Endothelial cell of umbilical vein (primary cell): ENCODE measurements at regions not wholly inside any gene's neighbourhood (a gene's known extent, or its start where the extent isn't known, plus 50 kb on each side); places are given as distances from the start of the nearest gene placed in this dataset.

ENCODE experiments used
- BruUV-seq: library from RNA; stranded (reverse); fragments of 400-500 nt; replicated peaks from 2 replicates; lab custom pipeline; 2021; lab: Mats Ljungman, UMichigan
- CTCF ChIA-PET: fragments of 300-600, 350-600 bp; sonication (Branson Sonifier 250); formaldehyde crosslinking; loops from one replicate; lab custom pipeline; 2021; ENCODE audit warnings: antibody characterized with exemption, inconsistent platforms; lab: Charles Lee
- POLR2A ChIA-PET: fragments of 300-600, 350-600 bp; sonication (Branson Sonifier 250); formaldehyde crosslinking; loops from one replicate; lab custom pipeline; 2021; ENCODE audit warnings: antibody characterized with exemption, inconsistent platforms; lab: Charles Lee
- DNase-seq: peaks from one replicate; pipeline ENCODE4 v3.0.0-alpha.2; 2011; ENCODE audit warnings: low read depth, low spot score
- FAIRE-seq: peaks from 2 replicates; lab custom pipeline; 2011; peaks lifted over from hg19 to GRCh38; lab: Jason Lieb, UNC
- H2AFZ ChIP-seq: 2 replicates; pipeline ENCODE4 v1.6.0; 2012; ENCODE audit warnings: low read depth, low read length, control low read depth, inconsistent platforms
- H3K27ac ChIP-seq: 2 replicates; pipeline ENCODE4 v1.5.1; 2011; ENCODE audit warnings: low read depth, mild to moderate bottlenecking, control low read depth, low read length, moderate library complexity; ENCODE audit not compliant: insufficient read depth
- H3K27me3 ChIP-seq, 2 experiments: 2 replicates each; pipeline versions ENCODE4 v1.6.0 to v1.6.1; 2011; ENCODE audit warnings: low read length in 2 of 2, mixed read lengths in 1 of 2; ENCODE audit not compliant: control insufficient read depth in 2 of 2, insufficient read depth in 2 of 2
- H3K36me3 ChIP-seq, 2 experiments: 2 replicates in 1 of 2; 3 replicates in 1 of 2; pipeline ENCODE4 v1.5.1; 2011; ENCODE audit warnings: low read length in 2 of 2, mild to moderate bottlenecking in 1 of 2, moderate library complexity in 1 of 2; ENCODE audit not compliant: control insufficient read depth in 2 of 2, insufficient read depth in 2 of 2; ENCODE audit errors: extremely low read depth in 1 of 2
- H3K4me1 ChIP-seq: 3 replicates; pipeline ENCODE4 v1.5.1; 2011; ENCODE audit warnings: mild to moderate bottlenecking, low read length; ENCODE audit not compliant: control insufficient read depth, insufficient read depth; ENCODE audit errors: extremely low read depth
- H3K4me2 ChIP-seq: 2 replicates; pipeline ENCODE4 v1.6.1; 2011; ENCODE audit warnings: low read length, control low read depth, mixed read lengths; ENCODE audit not compliant: insufficient read depth
- H3K4me3 ChIP-seq, 3 experiments: fragments of 200-600 bp in 1 of 3; sonication (generic), shearing (Covaris generic) in 1 of 3; replicated peaks in 1 of 3; 2 replicates each; pipeline ENCODE4 v1.5.1; 2011 to 2016; ENCODE audit warnings: control low read depth in 3 of 3, low read length in 3 of 3, mild to moderate bottlenecking in 2 of 3, inconsistent platforms in 1 of 3, low read depth in 1 of 3, moderate library complexity in 1 of 3; ENCODE audit not compliant: insufficient read depth in 1 of 3
- H3K79me2 ChIP-seq: 2 replicates; pipeline ENCODE4 v1.6.0; 2012; ENCODE audit warnings: low read length, inconsistent platforms; ENCODE audit not compliant: control insufficient read depth, insufficient read depth
- H3K9ac ChIP-seq: replicated peaks from 2 replicates; pipeline ENCODE3; 2011; ENCODE audit warnings: low read length, control low read depth; ENCODE audit not compliant: insufficient read depth; ENCODE audit errors: extremely low read depth
- H3K9me1 ChIP-seq: replicated peaks from 3 replicates; pipeline ENCODE4 v1.6.0; 2011; ENCODE audit warnings: mild to moderate bottlenecking, low read length; ENCODE audit not compliant: control insufficient read depth, insufficient read depth; ENCODE audit errors: extremely low read depth
- H3K9me3 ChIP-seq: replicated peaks from 2 replicates; pipeline ENCODE4 v1.5.1; 2012; ENCODE audit warnings: low read length, inconsistent platforms; ENCODE audit not compliant: control insufficient read depth, insufficient read depth
- H4K20me1 ChIP-seq: replicated peaks from 2 replicates; pipeline ENCODE3; 2011; ENCODE audit warnings: mild to moderate bottlenecking, low read length; ENCODE audit not compliant: control insufficient read depth, insufficient read depth; ENCODE audit errors: extremely low read depth
- EZH2 ChIP-seq: IDR thresholded peaks from 2 replicates; pipeline ENCODE4 v1.6.1; 2012; ENCODE audit warnings: borderline replicate concordance, low read depth, mild to moderate bottlenecking, moderate library complexity, low read length, inconsistent platforms; ENCODE audit not compliant: severe bottlenecking
- FOS ChIP-seq: IDR thresholded peaks from 2 replicates; pipeline ENCODE4 v1.6.1; 2011; ENCODE audit warnings: mild to moderate bottlenecking, low read length, moderate library complexity, borderline replicate concordance; ENCODE audit not compliant: insufficient read depth
- GATA2 ChIP-seq: IDR thresholded peaks from 2 replicates; pipeline ENCODE4 v1.7.0; 2011; ENCODE audit warnings: low read depth, mild to moderate bottlenecking, moderate library complexity, mixed read lengths, low read length; ENCODE audit not compliant: insufficient read length, insufficient read depth
- JUN ChIP-seq: IDR thresholded peaks from 2 replicates; pipeline ENCODE4 v1.6.1; 2011; ENCODE audit warnings: borderline replicate concordance, low read depth; ENCODE audit not compliant: insufficient read length, insufficient read depth
- MAX ChIP-seq: IDR thresholded peaks from 2 replicates; pipeline ENCODE4 v1.6.1; 2011; ENCODE audit not compliant: insufficient read depth, insufficient read length
- MYC ChIP-seq: IDR thresholded peaks from one replicate; pipeline ENCODE4 v1.6.1; 2011; ENCODE audit warnings: mild to moderate bottlenecking, low read depth, low read length
- POLR2A ChIP-seq: IDR thresholded peaks from 2 replicates; pipeline ENCODE4 v1.6.1; 2012; ENCODE audit warnings: low read depth, mild to moderate bottlenecking, control low read depth, low read length
- POLR2AphosphoS5 ChIP-seq: IDR thresholded peaks from 2 replicates; pipeline ENCODE4 v1.6.1; 2012; ENCODE audit warnings: low read depth, mild to moderate bottlenecking, control low read depth, low read length, moderate library complexity; ENCODE audit not compliant: insufficient read depth
- dilution Hi-C: fragments of 300-500 bp; cut with MboI; formaldehyde crosslinking; loops from one replicate; pipeline ENCODE4 v1.15.0; 2019; ENCODE audit warnings: low sequenced_read_pairs; ENCODE audit not compliant: extremely low pct_ligation_motif_present
- intact Hi-C: fragments of 100-400 bp; cut with micrococcal nuclease; formaldehyde crosslinking; loops from one replicate; pipeline ENCODE4 v1.10.0; 2022
- TF ChIP-seq, protein P1 (sequence below), 2 donors: IDR thresholded peaks; 1 replicate in 1 of 2; 2 replicates in 1 of 2; pipeline ENCODE4 v1.5.1; 2011; ENCODE audit warnings: low read length in 2 of 2, mild to moderate bottlenecking in 2 of 2, moderate library complexity in 2 of 2, control low read depth in 1 of 2, inconsistent platforms in 1 of 2, low read depth in 1 of 2; ENCODE audit not compliant: insufficient read depth in 1 of 2; ENCODE audit errors: extremely low read depth in 1 of 2

GRCh38 chr2:890214-890613 lies 60.4 kb upstream of the SNTG2 start:
- Histone ChIP-seq H3K9ac (no peak overlapping the region), H3K4me3 (no peak overlapping the region), H3K27me3 (no peaks in the 10 kb centered on the region), H3K9me1 (no peaks in the 10 kb centered on the region), H3K4me2 (no peak overlapping the region), H3K36me3 (no peaks in the 10 kb centered on the region), H3K79me2 (no peaks in the 10 kb centered on the region), H3K4me1 (no peaks in the 10 kb centered on the region), H2AFZ (no peak overlapping the region), H3K9me3 (peaks cover 8% of the 10 kb centered on the region), H4K20me1 (no peaks in the 10 kb centered on the region), H3K27ac (no peak overlapping the region)
- dilution Hi-C loops = no loop called here
- ChIA-PET POLR2A (no interaction called here), CTCF (no interaction called here)
- FAIRE-seq (no peak), DNase-seq (no peak)
- no TSS peak for BruUV-seq
- intact Hi-C loops = no loop called here
- TF ChIP-seq, protein P1, sequence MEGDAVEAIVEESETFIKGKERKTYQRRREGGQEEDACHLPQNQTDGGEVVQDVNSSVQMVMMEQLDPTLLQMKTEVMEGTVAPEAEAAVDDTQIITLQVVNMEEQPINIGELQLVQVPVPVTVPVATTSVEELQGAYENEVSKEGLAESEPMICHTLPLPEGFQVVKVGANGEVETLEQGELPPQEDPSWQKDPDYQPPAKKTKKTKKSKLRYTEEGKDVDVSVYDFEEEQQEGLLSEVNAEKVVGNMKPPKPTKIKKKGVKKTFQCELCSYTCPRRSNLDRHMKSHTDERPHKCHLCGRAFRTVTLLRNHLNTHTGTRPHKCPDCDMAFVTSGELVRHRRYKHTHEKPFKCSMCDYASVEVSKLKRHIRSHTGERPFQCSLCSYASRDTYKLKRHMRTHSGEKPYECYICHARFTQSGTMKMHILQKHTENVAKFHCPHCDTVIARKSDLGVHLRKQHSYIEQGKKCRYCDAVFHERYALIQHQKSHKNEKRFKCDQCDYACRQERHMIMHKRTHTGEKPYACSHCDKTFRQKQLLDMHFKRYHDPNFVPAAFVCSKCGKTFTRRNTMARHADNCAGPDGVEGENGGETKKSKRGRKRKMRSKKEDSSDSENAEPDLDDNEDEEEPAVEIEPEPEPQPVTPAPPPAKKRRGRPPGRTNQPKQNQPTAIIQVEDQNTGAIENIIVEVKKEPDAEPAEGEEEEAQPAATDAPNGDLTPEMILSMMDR (IDR thresholded peaks at IDR 0.05; ENCODE audit: extremely low read depth in 1 of 2, insufficient read depth in 1 of 2, low read depth in 1 of 2, low read length in 2 of 2) = no peak
- TF ChIP-seq FOS (no peak), MAX (no peak), JUN (no peak), MYC (no peak)

GRCh38 chr2:888906-889566 lies 61.6 kb upstream of the SNTG2 start:
- dilution Hi-C loops = no loop called here
- no peaks in the 10 kb centered on the region for H3K27me3 ChIP-seq

More at GRCh38 chr2:888906-889566, 61.6 kb upstream of the SNTG2 start:
- Histone ChIP-seq H3K79me2 (no peaks in the 10 kb centered on the region), H3K4me2 (no peak overlapping the region), H3K4me1 (no peaks in the 10 kb centered on the region), H3K9ac (no peak overlapping the region), H3K9me1 (no peaks in the 10 kb centered on the region), H3K9me3 (peaks cover 9% of the 10 kb centered on the region), H3K36me3 (no peaks in the 10 kb centered on the region), H4K20me1 (no peaks in the 10 kb centered on the region), H3K27ac (no peak overlapping the region), H3K4me3 (no peak overlapping the region), H2AFZ (no peak overlapping the region)
- TF ChIP-seq GATA2 = no peak
- TF ChIP-seq POLR2AphosphoS5 = no peak
- TF ChIP-seq POLR2A = no peak
- TF ChIP-seq, protein P1 (IDR thresholded peaks at IDR 0.05; ENCODE audit: extremely low read depth in 1 of 2, insufficient read depth in 1 of 2, low read depth in 1 of 2, low read length in 2 of 2) = no peak
- TF ChIP-seq MAX = no peak
- TF ChIP-seq FOS = no peak
- TF ChIP-seq EZH2 = no peak
- no peak for TF ChIP-seq MYC
- TF ChIP-seq JUN = no peak
- no peak for DNase-seq
- FAIRE-seq = no peak
- CTCF ChIA-PET = no interaction called here
- no TSS peak for BruUV-seq
- intact Hi-C loops = no loop called here
- POLR2A ChIA-PET = no interaction called here
